ENCODE measurements at regions not wholly inside any gene's neighbourhood (a gene's known extent, or its start where the extent isn't known, plus 50 kb on each side); places are given as distances from the start of the nearest gene placed in this dataset.
A peak's percentile ranks its signal among the peaks of the same experiment; 100 is the strongest.

- DNase-seq (ENCODE audit: low read depth), result no peak
Observed at GRCh38 chr12:107277855-107278254, 184.5 kb upstream of the CRY1 start.

GRCh38 chr12:107282628-107283027 is 189.3 kb upstream of the CRY1 start:
- DNase-seq (ENCODE audit: low read depth), result no peak

- DNase-seq (ENCODE audit: low read depth), result no peak
Observed at GRCh38 chr12:107283652-107284051, 190.3 kb upstream of the CRY1 start.

GRCh38 chr12:107284692-107285091 is 191.3 kb upstream of the CRY1 start:
- no peak for DNase-seq (ENCODE audit: low read depth)

- no peak for DNase-seq (ENCODE audit: low read depth)
Observed at GRCh38 chr12:107287436-107288413, 194.4 kb upstream of the CRY1 start.

GRCh38 chr12:107288414-107289127 is 195.2 kb upstream of the CRY1 start:
- no peak for DNase-seq (ENCODE audit: low read depth)

GRCh38 chr12:107291018-107291417 is 197.7 kb upstream of the CRY1 start:
- no peak for DNase-seq (ENCODE audit: low read depth)

GRCh38 chr12:107296681-107297089 is 203.3 kb upstream of the CRY1 start:
- DNase-seq (ENCODE audit: low read depth), result no peak

GRCh38 chr12:107302649-107303341 is 209.4 kb upstream of the CRY1 start:
- no peak for DNase-seq (ENCODE audit: low read depth)

GRCh38 chr12:107304588-107305532 is 211.5 kb upstream of the CRY1 start:
- no peak for DNase-seq (ENCODE audit: low read depth)

GRCh38 chr12:107306141-107306659 is 212.9 kb upstream of the CRY1 start:
- no peak for DNase-seq (ENCODE audit: low read depth)

GRCh38 chr12:107308310-107308709 is 215.0 kb upstream of the CRY1 start:
- DNase-seq (ENCODE audit: low read depth), result no peak

GRCh38 chr12:107309020-107309419 is 215.7 kb upstream of the CRY1 start:
- no peak for DNase-seq (ENCODE audit: low read depth)

- DNase-seq (ENCODE audit: low read depth), result no peak
Observed at GRCh38 chr12:107310621-107311020, 217.3 kb upstream of the CRY1 start.

GRCh38 chr12:107311682-107312081 is 218.3 kb upstream of the CRY1 start:
- DNase-seq (ENCODE audit: low read depth), result no peak

- peak; percentile 76 for DNase-seq (ENCODE audit: low read depth)
Observed at GRCh38 chr12:107317751-107318555, 224.6 kb upstream of the CRY1 start.

- DNase-seq (ENCODE audit: low read depth), result no peak
Observed at GRCh38 chr12:107318556-107318805, 225.1 kb upstream of the CRY1 start.

GRCh38 chr12:107318806-107319532 is 225.6 kb upstream of the CRY1 start:
- DNase-seq (ENCODE audit: low read depth), result no peak

- DNase-seq (ENCODE audit: low read depth), result no peak
Observed at GRCh38 chr12:107319533-107320032, 226.2 kb upstream of the CRY1 start.
